H9 (cell line): ENCODE measurements at regions not wholly inside any gene's neighbourhood (a gene's known extent, or its start where the extent isn't known, plus 50 kb on each side); places are given as distances from the start of the nearest gene placed in this dataset.

Experiments
- DNase-seq: peaks from one replicate; pipeline ENCODE4 v3.0.0-alpha.2; 2017
- H2AFZ ChIP-seq: one replicate; pipeline ENCODE4 v1.6.1; 2013; ENCODE audit warnings: mild to moderate bottlenecking, low read length, control low read depth, moderate library complexity
- H2AK5ac ChIP-seq: 2 replicates; pipeline ENCODE4 v1.6.1; 2013; ENCODE audit warnings: low read length, control low read depth, mixed read lengths; ENCODE audit not compliant: insufficient read length
- H2BK120ac ChIP-seq: one replicate; pipeline ENCODE4 v1.6.1; 2013; ENCODE audit warnings: low read depth, mild to moderate bottlenecking, low read length, control low read depth, inconsistent platforms; ENCODE audit not compliant: poor library complexity, severe bottlenecking
- H2BK12ac ChIP-seq: 2 replicates; pipeline ENCODE4 v1.6.1; 2013; ENCODE audit warnings: low read length, control low read depth, mixed read lengths, low read depth; ENCODE audit not compliant: insufficient read length
- H2BK15ac ChIP-seq: 2 replicates; pipeline ENCODE4 v1.6.1; 2013; ENCODE audit warnings: low read depth, low read length, control low read depth
- H2BK20ac ChIP-seq: one replicate; pipeline ENCODE4 v1.6.1; 2013; ENCODE audit warnings: low read depth, mild to moderate bottlenecking, low read length, control low read depth, inconsistent platforms; ENCODE audit not compliant: poor library complexity, severe bottlenecking
- H2BK5ac ChIP-seq: 2 replicates; pipeline ENCODE4 v1.6.1; 2013; ENCODE audit warnings: low read length, control low read depth, mixed read lengths; ENCODE audit not compliant: insufficient read length
- H3K14ac ChIP-seq: 2 replicates; pipeline ENCODE4 v1.6.1; 2013; ENCODE audit warnings: low read length, control low read depth; ENCODE audit not compliant: insufficient read depth
- H3K18ac ChIP-seq: 2 replicates; pipeline ENCODE4 v1.6.1; 2013; ENCODE audit warnings: low read depth, mild to moderate bottlenecking, mixed read lengths, low read length, control low read depth; ENCODE audit not compliant: insufficient read length
- H3K23ac ChIP-seq: 2 replicates; pipeline ENCODE4 v1.6.1; 2013; ENCODE audit warnings: low read length, control low read depth, mixed read lengths, low read depth; ENCODE audit not compliant: insufficient read length
- H3K23me2 ChIP-seq: 2 replicates; pipeline ENCODE4 v1.6.1; 2013; ENCODE audit warnings: low read depth, mild to moderate bottlenecking, mixed read lengths, low read length, control low read depth; ENCODE audit not compliant: insufficient read length, poor library complexity, severe bottlenecking
- H3K27ac ChIP-seq: 2 replicates; pipeline ENCODE4 v1.5.1; 2013; ENCODE audit warnings: low read length, control low read depth, mixed read lengths, low read depth; ENCODE audit not compliant: insufficient read length
- H3K27me3 ChIP-seq: 2 replicates; pipeline ENCODE4 v1.6.1; 2013; ENCODE audit warnings: low read length, control low read depth, inconsistent platforms; ENCODE audit not compliant: insufficient read depth
- H3K4ac ChIP-seq: 2 replicates; pipeline ENCODE4 v1.6.1; 2013; ENCODE audit warnings: low read depth, mild to moderate bottlenecking, control low read depth, inconsistent platforms, low read length, moderate library complexity
- H3K4me1 ChIP-seq: 2 replicates; pipeline ENCODE4 v1.6.1; 2013; ENCODE audit warnings: low read length, control low read depth, inconsistent platforms; ENCODE audit not compliant: insufficient read depth
- H3K4me2 ChIP-seq: 2 replicates; pipeline ENCODE4 v1.6.1; 2013; ENCODE audit warnings: low read length, control low read depth, mixed read lengths; ENCODE audit not compliant: insufficient read length, insufficient read depth
- H3K56ac ChIP-seq: 2 replicates; pipeline ENCODE4 v1.6.1; 2013; ENCODE audit warnings: low read depth, mild to moderate bottlenecking, mixed read lengths, low read length, control low read depth; ENCODE audit not compliant: insufficient read length
- H3K79me1 ChIP-seq: 2 replicates; pipeline ENCODE4 v1.6.1; 2013; ENCODE audit warnings: low read depth, mild to moderate bottlenecking, moderate library complexity, low read length, control low read depth, inconsistent platforms; ENCODE audit not compliant: insufficient read depth, poor library complexity, severe bottlenecking
- H3K79me2 ChIP-seq: 2 replicates; pipeline ENCODE4 v1.6.1; 2013; ENCODE audit warnings: low read length, control low read depth, inconsistent platforms; ENCODE audit not compliant: insufficient read depth
- H3K9ac ChIP-seq: 2 replicates; pipeline ENCODE4 v1.6.1; 2013; ENCODE audit warnings: low read length, control low read depth, mixed read lengths; ENCODE audit not compliant: insufficient read length; ENCODE audit errors: extremely low read depth
- H3K9me3 ChIP-seq: one replicate; pipeline ENCODE4 v1.6.1; 2013; ENCODE audit warnings: low read depth, low read length, inconsistent platforms; ENCODE audit not compliant: control insufficient read depth
- H3T11ph ChIP-seq: one replicate; pipeline ENCODE4 v1.6.1; 2013; ENCODE audit warnings: mild to moderate bottlenecking, low read length, control low read depth, inconsistent platforms
- H4K20me1 ChIP-seq: one replicate; pipeline ENCODE4 v1.6.1; 2013; ENCODE audit not compliant: control insufficient read depth, insufficient read length, insufficient read depth
- H4K5ac ChIP-seq: 2 replicates; pipeline ENCODE4 v1.6.1; 2013; ENCODE audit warnings: low read depth, mild to moderate bottlenecking, mixed read lengths, low read length, control low read depth; ENCODE audit not compliant: insufficient read length
- H4K8ac ChIP-seq: replicated peaks from 2 replicates; pipeline ENCODE4 v1.6.1; 2013; ENCODE audit warnings: low read length, control low read depth, mixed read lengths, low read depth; ENCODE audit not compliant: insufficient read length
- H4K91ac ChIP-seq: 2 replicates; pipeline ENCODE4 v1.6.1; 2013; ENCODE audit warnings: low read depth, mild to moderate bottlenecking, moderate library complexity, mixed read lengths, low read length, control low read depth; ENCODE audit not compliant: insufficient read length
- H3K27ac Mint-ChIP-seq, 3 experiments: 2 replicates in 2 of 3; 3 replicates in 1 of 3; pipeline ENCODE4 v1.8.0; 2020 to 2021; ENCODE audit warnings: mixed read lengths in 3 of 3, mild to moderate bottlenecking in 1 of 3, moderate library complexity in 1 of 3
- H3K27me3 Mint-ChIP-seq: 2 replicates; pipeline ENCODE4 v1.8.0; 2021; ENCODE audit warnings: low read depth, mild to moderate bottlenecking, moderate library complexity, mixed read lengths
- H3K36me3 Mint-ChIP-seq, 3 experiments: 2 replicates in 2 of 3; 3 replicates in 1 of 3; pipeline ENCODE4 v1.8.0; 2020 to 2021; ENCODE audit warnings: low read depth in 3 of 3, mixed read lengths in 3 of 3; ENCODE audit not compliant: insufficient read depth in 1 of 3
- H3K4me1 Mint-ChIP-seq, 2 experiments: 2 replicates each; pipeline ENCODE4 v1.8.0; 2020; ENCODE audit warnings: mixed read lengths in 2 of 2
- H3K4me3 Mint-ChIP-seq, 2 experiments: 2 replicates in 1 of 2; 3 replicates in 1 of 2; pipeline ENCODE4 v1.8.0; 2020 to 2021; ENCODE audit warnings: mild to moderate bottlenecking in 2 of 2, mixed read lengths in 2 of 2, moderate library complexity in 1 of 2
- H3K9me3 Mint-ChIP-seq, 2 experiments: 2 replicates in 1 of 2; 3 replicates in 1 of 2; pipeline ENCODE4 v1.8.0; 2020; ENCODE audit warnings: mild to moderate bottlenecking in 2 of 2, mixed read lengths in 2 of 2, moderate library complexity in 1 of 2
- CTCF ChIP-seq: fragments of 200-600 bp; sonication (generic); conservative IDR thresholded peaks from 3 replicates; pipeline ENCODE4 v1.8.0; 2021; ENCODE audit warnings: antibody characterized with exemption, mild to moderate bottlenecking
- WGBS: extraction: QIAGEN DNeasy Blood & Tissue Kit; methylation state at CpG from one replicate; pipeline ENCODE4 v1.1.7; 2013; ENCODE audit warnings: missing lambda C conversion rate, low lambda C conversion rate, mixed read lengths; ENCODE audit not compliant: insufficient read length; ENCODE audit errors: extremely low coverage; 5-methylcytosine and 5-hydroxymethylcytosine counted together

- H3K4me3 Mint-ChIP-seq = no peak overlapping the region
- no peaks in the 10 kb centered on the region for H3K79me2 ChIP-seq
- H3K27ac Mint-ChIP-seq = no peak overlapping the region
- no peaks in the 10 kb centered on the region for H3K9me3 ChIP-seq
- no peak overlapping the region for H3K18ac ChIP-seq
- H2BK120ac ChIP-seq = no peak overlapping the region
- H3T11ph ChIP-seq = no peak overlapping the region
- no peak for DNase-seq
- no peak overlapping the region for H2BK12ac ChIP-seq
- H3K27ac ChIP-seq = no peak overlapping the region
- H3K79me1 ChIP-seq = no peaks in the 10 kb centered on the region
- H3K4me2 ChIP-seq = no peak overlapping the region
- no CpG with 5 or more reads among the region's 4 CpGs for WGBS
- H3K36me3 Mint-ChIP-seq = peaks cover 6 to 32% (median 15%) of the 10 kb centered on the region in 3 experiments; a peak in 5 of 7 replicates
- H3K4me1 Mint-ChIP-seq = peaks cover 4% of the 10 kb centered on the region in 2 experiments; a peak in 3 of 4 replicates
- H2BK5ac ChIP-seq = no peak overlapping the region
- no peaks in the 10 kb centered on the region for H3K4me1 ChIP-seq
- H2BK20ac ChIP-seq = no peak overlapping the region
- no peak overlapping the region for H3K9ac ChIP-seq
- H3K27me3 ChIP-seq = no peaks in the 10 kb centered on the region
- no peak overlapping the region for H2AFZ ChIP-seq
- H3K23me2 ChIP-seq = no peaks in the 10 kb centered on the region
- no peak overlapping the region for H3K23ac ChIP-seq
- H4K20me1 ChIP-seq = no peaks in the 10 kb centered on the region
- no peak overlapping the region for H3K4ac ChIP-seq
- TF ChIP-seq CTCF = no peak
- no peak overlapping the region for H4K91ac ChIP-seq
- no peak overlapping the region for H4K5ac ChIP-seq
- no peak overlapping the region for H2AK5ac ChIP-seq
- H3K9me3 Mint-ChIP-seq = peaks cover 15 to 28% of the 10 kb centered on the region in 2 experiments
- H3K14ac ChIP-seq = no peak overlapping the region
- no peak overlapping the region for H2BK15ac ChIP-seq
- no peaks in the 10 kb centered on the region for H3K27me3 Mint-ChIP-seq
- no peak overlapping the region for H3K56ac ChIP-seq
- H4K8ac ChIP-seq = no peak overlapping the region
Observed at GRCh38 chr12:60209933-60210332, 614.1 kb downstream of the SLC16A7 start.
